ENCODE measurements at regions not wholly inside any gene's neighbourhood (a gene's known extent, or its start where the extent isn't known, plus 50 kb on each side); places are given as distances from the start of the nearest gene placed in this dataset.

DNA sequence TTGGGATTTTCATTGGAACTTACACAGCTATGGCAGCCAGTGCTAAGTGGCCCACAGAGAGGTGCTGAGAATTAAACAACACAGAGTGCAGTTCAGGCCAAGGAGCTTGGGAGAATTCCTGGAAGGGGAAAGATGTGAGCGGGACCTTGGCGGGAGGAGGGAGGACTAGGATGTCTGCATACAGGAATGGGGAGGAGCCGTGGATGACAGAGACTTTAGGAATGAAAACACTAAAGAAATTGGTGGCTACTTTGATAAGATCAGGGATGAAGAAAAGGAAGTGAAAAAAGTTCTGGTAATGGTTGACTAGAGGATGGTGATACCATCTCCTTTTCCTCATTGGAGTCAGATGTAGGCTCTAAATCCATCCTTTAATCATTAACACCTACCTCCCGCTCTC, 234.2 kb upstream of the FZD8 start:
- TF ChIP-seq, protein P1, sequence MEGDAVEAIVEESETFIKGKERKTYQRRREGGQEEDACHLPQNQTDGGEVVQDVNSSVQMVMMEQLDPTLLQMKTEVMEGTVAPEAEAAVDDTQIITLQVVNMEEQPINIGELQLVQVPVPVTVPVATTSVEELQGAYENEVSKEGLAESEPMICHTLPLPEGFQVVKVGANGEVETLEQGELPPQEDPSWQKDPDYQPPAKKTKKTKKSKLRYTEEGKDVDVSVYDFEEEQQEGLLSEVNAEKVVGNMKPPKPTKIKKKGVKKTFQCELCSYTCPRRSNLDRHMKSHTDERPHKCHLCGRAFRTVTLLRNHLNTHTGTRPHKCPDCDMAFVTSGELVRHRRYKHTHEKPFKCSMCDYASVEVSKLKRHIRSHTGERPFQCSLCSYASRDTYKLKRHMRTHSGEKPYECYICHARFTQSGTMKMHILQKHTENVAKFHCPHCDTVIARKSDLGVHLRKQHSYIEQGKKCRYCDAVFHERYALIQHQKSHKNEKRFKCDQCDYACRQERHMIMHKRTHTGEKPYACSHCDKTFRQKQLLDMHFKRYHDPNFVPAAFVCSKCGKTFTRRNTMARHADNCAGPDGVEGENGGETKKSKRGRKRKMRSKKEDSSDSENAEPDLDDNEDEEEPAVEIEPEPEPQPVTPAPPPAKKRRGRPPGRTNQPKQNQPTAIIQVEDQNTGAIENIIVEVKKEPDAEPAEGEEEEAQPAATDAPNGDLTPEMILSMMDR (conservative IDR thresholded peaks at IDR 0.05; ENCODE audit: low read depth, low read length), result no peak
- TF ChIP-seq EZH2 (IDR thresholded peaks at IDR 0.05; ENCODE audit: borderline replicate concordance, low read depth, low read length, poor library complexity, severe bottlenecking), result no peak

All from A673 (cell line).